NCI-H1092 (cell line): ENCODE measurements at regions not wholly inside any gene's neighbourhood (a gene's known extent, or its start where the extent isn't known, plus 50 kb on each side); places are given as distances from the start of the nearest gene placed in this dataset.

Source experiments
- DNase-seq: peaks from one replicate; lab custom pipeline; 2025; lab: John Stamatoyannopoulos, UW

- DNase-seq = no peak
Observed at GRCh38 chr7:135828604-135829003, 80.0 kb upstream of the FAM180A start.

DNA sequence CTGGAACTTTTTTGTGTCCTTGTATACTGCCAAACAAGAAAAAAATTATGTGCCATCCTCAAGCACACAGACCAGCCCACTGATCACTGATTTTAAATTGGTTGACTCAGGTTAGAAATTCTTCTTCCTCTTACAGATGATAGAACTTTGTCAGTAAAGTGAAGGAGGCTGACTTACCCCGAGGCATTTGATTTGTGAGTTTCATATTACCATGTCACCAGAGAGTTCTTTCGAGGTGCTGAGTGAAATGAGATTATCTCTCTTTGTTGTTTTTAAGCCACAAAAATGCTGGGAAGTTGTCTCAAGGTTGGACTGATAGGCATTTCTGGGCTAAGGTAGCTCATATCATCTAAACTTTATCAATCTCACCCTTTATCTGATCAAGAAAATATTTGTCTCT is 78.8 kb upstream of the FAM180A start:
- DNase-seq = no peak

DNA sequence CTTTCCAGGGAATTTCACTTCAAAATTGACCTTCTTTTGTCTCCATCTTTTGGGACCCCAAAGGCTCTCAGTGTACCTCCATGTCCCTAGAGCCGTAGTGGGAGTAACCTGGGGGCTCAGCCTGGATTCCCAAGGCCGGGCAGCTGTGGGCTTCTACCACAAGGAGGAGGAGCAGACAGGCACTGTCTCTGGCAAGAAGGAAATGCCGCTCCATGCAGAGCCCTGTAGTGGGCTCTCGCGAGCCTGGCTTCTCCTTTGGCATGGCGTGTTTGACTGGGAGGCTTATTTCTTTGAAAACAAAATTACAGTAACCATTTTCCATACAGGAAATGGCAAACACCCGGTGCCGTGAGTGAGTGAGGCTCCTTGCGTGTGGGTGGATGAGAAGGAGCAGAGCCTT is 76.8 kb upstream of the FAM180A start:
- DNase-seq = no peak

DNA sequence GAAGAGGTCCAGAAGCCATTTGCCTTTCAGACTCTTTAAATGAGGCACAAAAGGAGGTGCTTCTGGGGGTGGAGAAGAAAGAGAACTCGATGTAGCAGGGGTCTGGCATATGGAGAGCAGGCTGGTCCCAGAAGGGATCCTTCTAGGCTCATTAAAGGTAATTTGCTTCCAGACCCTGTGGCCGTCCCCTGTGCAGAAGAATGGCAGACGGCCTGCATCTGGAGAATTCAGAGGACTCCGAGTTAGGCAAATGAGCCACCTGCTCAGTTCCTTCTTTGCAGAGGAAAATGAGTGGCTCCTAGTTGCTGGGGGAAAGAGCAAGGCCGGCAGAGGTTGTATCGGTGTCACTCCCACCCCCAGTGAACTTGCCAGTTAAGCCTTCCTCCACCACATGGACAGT is 73.8 kb upstream of the FAM180A start:
- no peak for DNase-seq

- no peak for DNase-seq
Observed at GRCh38 chr7:135817583-135817982, 69.0 kb upstream of the FAM180A start.

- no peak for DNase-seq
Observed at GRCh38 chr7:135815033-135815432, 66.4 kb upstream of the FAM180A start.

- no peak for DNase-seq
Observed at GRCh38 chr7:135812148-135812547, 63.5 kb upstream of the FAM180A start.

DNA sequence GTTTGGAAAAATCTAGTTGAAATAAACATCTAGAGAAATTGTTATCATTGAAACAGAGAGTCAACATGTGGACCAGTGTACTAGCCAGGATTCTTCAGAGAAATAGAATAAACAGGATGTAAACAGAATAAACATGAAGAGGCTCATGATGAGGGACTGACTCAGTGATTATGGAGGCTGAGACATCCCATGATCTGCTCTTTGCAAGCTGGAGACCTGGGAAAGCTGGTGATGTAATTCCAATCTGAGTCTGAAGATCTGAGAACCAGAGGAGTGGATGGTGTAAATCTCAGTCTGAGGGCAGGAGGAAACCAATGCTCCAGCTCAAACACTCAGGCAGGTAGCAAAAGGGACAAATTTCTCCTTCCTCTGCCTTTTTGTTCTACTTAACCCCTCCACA is 62.9 kb upstream of the FAM180A start:
- no peak for DNase-seq

DNA sequence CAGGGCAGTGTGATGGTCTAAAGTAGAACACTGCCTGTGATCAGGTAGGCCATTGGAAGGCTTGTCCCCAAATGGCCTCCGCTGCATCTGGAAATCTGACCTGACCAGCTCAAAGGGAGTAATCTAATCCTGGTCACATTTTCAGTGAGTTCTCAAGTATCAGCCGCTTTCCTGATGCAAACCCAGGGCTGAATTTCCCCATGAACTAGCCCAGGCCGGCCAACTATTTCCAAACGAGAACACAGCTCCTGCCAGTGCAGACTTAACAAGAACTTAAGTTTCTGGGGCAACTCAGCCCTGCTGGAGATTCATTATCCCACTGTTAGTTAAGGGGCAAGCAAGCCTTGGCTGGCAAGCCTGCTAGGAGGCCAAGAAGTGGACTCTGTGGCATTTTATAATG is 59.6 kb upstream of the FAM180A start:
- no peak for DNase-seq

DNA sequence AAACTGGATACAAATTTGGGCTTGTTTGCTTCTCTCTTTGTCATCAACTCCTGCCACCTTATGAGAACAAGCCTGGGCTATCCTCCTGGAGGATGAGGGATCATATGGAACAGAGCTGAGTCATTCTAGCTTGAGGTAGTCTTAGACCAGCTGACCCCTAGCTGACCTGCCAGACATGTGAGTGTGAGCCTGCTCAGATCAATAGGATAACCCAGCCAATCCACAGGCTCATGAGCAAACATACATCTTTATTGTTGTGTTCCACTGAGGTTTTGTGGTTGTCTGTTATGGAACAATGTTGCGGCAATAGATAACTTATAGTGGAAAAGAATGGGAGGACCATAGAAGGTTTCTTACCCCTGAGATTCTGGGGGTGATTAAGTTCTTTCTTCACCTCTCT is 54.5 kb upstream of the FAM180A start:
- DNase-seq = no peak

DNA sequence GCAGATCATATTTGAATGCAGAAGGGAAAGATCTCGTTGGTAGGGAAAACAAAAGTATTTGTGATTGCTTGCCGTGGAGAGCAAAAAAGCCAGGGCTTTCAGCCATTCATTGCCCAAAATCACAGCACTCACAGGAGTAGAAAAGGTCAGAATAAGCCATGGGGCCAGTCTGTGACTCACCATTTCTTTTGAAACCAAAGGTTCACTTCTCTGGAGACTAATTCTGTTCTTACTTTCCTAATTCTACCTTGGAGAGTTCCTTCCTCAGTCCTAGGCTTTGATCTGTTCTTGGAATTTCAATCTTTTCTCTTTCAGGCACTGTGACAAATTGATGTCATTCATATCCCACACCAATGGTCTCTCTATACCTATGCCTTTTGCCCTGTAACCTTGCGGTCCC is 54.1 kb upstream of the FAM180A start:
- DNase-seq = no peak

DNA sequence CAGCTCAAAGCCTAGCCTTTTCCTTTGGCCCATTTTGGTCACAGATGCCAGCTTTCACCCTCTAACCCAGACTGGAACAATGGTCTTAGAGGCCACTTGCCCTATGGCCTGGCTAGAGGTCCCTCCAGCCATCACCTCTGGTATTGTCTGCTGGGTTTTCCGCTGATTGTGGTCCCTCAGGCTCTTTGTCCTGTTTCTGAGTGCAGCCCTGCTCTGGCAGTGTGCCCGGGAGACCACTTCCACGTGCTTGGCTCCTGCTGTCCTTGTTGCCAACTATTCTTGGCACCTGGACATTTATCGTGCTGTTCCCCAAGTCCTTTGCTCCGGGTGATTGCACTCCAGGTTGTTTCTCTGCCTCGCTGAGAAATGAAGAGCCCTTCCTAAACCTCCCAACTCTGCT is 53.3 kb upstream of the FAM180A start:
- peak; percentile 96 for DNase-seq

GRCh38 chr7:135801045-135801693 is 52.6 kb upstream of the FAM180A start:
- peak; percentile 89 for DNase-seq

DNA sequence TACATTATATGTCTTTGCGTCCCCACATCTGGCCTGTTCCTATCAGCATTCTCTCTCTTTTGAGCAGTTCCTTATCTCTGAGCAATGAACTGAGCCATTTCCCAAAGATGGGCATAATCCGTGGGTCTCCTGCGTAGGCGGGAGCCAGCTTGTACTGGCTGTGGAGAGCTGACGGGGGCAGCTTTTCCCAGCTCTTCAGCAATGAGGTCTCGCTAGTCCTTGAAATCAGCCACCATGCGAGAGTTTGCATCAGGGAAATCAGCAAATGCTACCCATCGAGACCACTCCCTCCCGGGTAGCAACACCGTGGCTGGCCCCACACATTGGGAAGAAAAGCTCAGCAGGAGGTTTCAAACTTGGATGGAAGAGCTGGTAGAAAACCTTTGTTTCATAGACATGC is 51.9 kb upstream of the FAM180A start:
- no peak for DNase-seq

GRCh38 chr7:135799881-135800280 is 51.3 kb upstream of the FAM180A start:
- DNase-seq = no peak
